ENCODE measurements at regions not wholly inside any gene's neighbourhood (a gene's known extent, or its start where the extent isn't known, plus 50 kb on each side); places are given as distances from the start of the nearest gene placed in this dataset.

DNA sequence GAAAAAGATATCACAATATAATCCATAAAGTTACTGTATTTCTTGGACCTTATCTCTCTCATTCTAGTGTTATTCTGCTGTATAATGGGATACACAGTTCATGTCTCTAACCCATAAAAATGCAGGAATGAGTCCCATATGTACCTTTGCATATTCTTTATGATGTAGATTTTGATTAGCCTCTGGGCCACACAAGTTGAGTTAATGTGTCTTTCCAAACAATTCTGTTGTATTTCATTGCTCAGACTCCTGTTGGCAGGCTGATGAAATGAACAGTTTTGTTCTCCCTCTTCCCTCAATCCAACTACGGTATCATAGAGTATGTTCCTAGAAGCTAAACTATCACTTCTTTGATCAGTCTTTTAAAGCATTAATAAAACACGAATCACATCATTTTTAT is 113.2 kb upstream of the SATB2 start:
- no peaks in the 10 kb centered on the region for H3K36me3 Mint-ChIP-seq (ENCODE audit: insufficient read depth in 1 of 3, low read depth in 3 of 3)
- Histone ChIP-seq H4K5ac (ENCODE audit: insufficient read length, low read depth, low read length) (no peak overlapping the region), H4K91ac (ENCODE audit: insufficient read length, low read depth, low read length) (no peak overlapping the region), H2BK20ac (ENCODE audit: low read depth, low read length, poor library complexity, severe bottlenecking) (no peak overlapping the region), H3K27ac (ENCODE audit: insufficient read length, low read depth, low read length) (no peak overlapping the region), H3K4ac (ENCODE audit: low read depth, low read length) (no peak overlapping the region), H2BK120ac (ENCODE audit: low read depth, low read length, poor library complexity, severe bottlenecking) (no peak overlapping the region), H3K4me2 (ENCODE audit: insufficient read depth, insufficient read length, low read length) (no peak overlapping the region), H3T11ph (ENCODE audit: low read length) (no peak overlapping the region), H4K8ac (replicated peaks; ENCODE audit: insufficient read length, low read depth, low read length) (no peak overlapping the region), H3K18ac (ENCODE audit: insufficient read length, low read depth, low read length) (no peak overlapping the region), H2BK15ac (ENCODE audit: low read depth, low read length) (no peak overlapping the region), H3K27me3 (ENCODE audit: insufficient read depth, low read length) (no peaks in the 10 kb centered on the region), H3K56ac (ENCODE audit: insufficient read length, low read depth, low read length) (no peak overlapping the region), H3K9ac (ENCODE audit: extremely low read depth, insufficient read length, low read length) (no peak overlapping the region), H3K79me2 (ENCODE audit: insufficient read depth, low read length) (no peaks in the 10 kb centered on the region), H3K4me1 (ENCODE audit: insufficient read depth, low read length) (no peaks in the 10 kb centered on the region; the same call in 1 of the 2 replicates), H3K9me3 (ENCODE audit: control insufficient read depth, low read depth, low read length) (no peaks in the 10 kb centered on the region), H2AK5ac (ENCODE audit: insufficient read length, low read length) (no peak overlapping the region), H4K20me1 (ENCODE audit: control insufficient read depth, insufficient read depth, insufficient read length) (no peaks in the 10 kb centered on the region), H3K79me1 (ENCODE audit: insufficient read depth, low read depth, low read length, poor library complexity, severe bottlenecking) (no peaks in the 10 kb centered on the region), H2AFZ (ENCODE audit: low read length) (no peak overlapping the region), H2BK12ac (ENCODE audit: insufficient read length, low read depth, low read length) (no peak overlapping the region), H3K23ac (ENCODE audit: insufficient read length, low read depth, low read length) (no peak overlapping the region), H3K14ac (ENCODE audit: insufficient read depth, low read length) (no peak overlapping the region), H2BK5ac (ENCODE audit: insufficient read length, low read length) (no peak overlapping the region), H3K23me2 (ENCODE audit: insufficient read length, low read depth, low read length, poor library complexity, severe bottlenecking) (no peaks in the 10 kb centered on the region)
- H3K27me3 Mint-ChIP-seq (ENCODE audit: low read depth) = no peaks in the 10 kb centered on the region
- peak overlapping the region in 2 of 3 experiments; percentile 25 to 60; a peak in 3 of 7 replicates for H3K27ac Mint-ChIP-seq
- TF ChIP-seq, protein P1, sequence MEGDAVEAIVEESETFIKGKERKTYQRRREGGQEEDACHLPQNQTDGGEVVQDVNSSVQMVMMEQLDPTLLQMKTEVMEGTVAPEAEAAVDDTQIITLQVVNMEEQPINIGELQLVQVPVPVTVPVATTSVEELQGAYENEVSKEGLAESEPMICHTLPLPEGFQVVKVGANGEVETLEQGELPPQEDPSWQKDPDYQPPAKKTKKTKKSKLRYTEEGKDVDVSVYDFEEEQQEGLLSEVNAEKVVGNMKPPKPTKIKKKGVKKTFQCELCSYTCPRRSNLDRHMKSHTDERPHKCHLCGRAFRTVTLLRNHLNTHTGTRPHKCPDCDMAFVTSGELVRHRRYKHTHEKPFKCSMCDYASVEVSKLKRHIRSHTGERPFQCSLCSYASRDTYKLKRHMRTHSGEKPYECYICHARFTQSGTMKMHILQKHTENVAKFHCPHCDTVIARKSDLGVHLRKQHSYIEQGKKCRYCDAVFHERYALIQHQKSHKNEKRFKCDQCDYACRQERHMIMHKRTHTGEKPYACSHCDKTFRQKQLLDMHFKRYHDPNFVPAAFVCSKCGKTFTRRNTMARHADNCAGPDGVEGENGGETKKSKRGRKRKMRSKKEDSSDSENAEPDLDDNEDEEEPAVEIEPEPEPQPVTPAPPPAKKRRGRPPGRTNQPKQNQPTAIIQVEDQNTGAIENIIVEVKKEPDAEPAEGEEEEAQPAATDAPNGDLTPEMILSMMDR (conservative IDR thresholded peaks at IDR 0.05) = no peak
- WGBS (ENCODE audit: extremely low coverage, insufficient read length, low lambda C conversion rate) = no CpG with 5 or more reads among the region's 2 CpGs
- H3K4me3 Mint-ChIP-seq = no peak overlapping the region
- DNase-seq = no peak
- H3K9me3 Mint-ChIP-seq = no peaks in the 10 kb centered on the region
- H3K4me1 Mint-ChIP-seq = peaks cover 19 to 24% of the 10 kb centered on the region in 2 experiments

All from H9 (cell line).